K562 (cell line): ENCODE measurements at regions not wholly inside any gene's neighbourhood (a gene's known extent, or its start where the extent isn't known, plus 50 kb on each side); places are given as distances from the start of the nearest gene placed in this dataset.

Source experiments
- EZH2 ChIP-seq: IDR thresholded peaks from 2 replicates; pipeline ENCODE4 v1.6.1; 2012; ENCODE audit warnings: low read depth, mild to moderate bottlenecking, inconsistent platforms, low read length, borderline replicate concordance
- FOXA3 ChIP-seq, 2 experiments: fragments of 450-650 bp in 1 of 2; sonication (generic) in 1 of 2; formaldehyde crosslinking; IDR thresholded peaks in 1 of 2; conservative IDR thresholded peaks in 1 of 2; 2 replicates each; pipeline versions ENCODE4 v1.4.0 to v1.8.0; 2020 to 2022; ENCODE audit warnings: mild to moderate bottlenecking in 2 of 2, missing genetic modification reagents in 1 of 2
- NR1H2 ChIP-seq: sonication (generic); formaldehyde crosslinking; IDR thresholded peaks from 2 replicates; pipeline ENCODE4 v1.4.0; 2020; ENCODE audit warnings: mild to moderate bottlenecking, missing genetic modification reagents
- PHF20 ChIP-seq: fragments of 450-650 bp; IDR thresholded peaks from 2 replicates; pipeline ENCODE4 v1.6.1; 2018; ENCODE audit not compliant: partially characterized antibody
- PHF21A ChIP-seq: fragments of 450-650 bp; IDR thresholded peaks from 2 replicates; pipeline ENCODE4 v1.6.1; 2017; ENCODE audit warnings: low read depth, borderline replicate concordance
- POLR2A ChIP-seq: fragments of 450-650 bp; conservative IDR thresholded peaks from 2 replicates; pipeline ENCODE4 v1.6.1; 2016
- SP1 ChIP-seq: sonication (generic); formaldehyde crosslinking; IDR thresholded peaks from 2 replicates; pipeline ENCODE4 v1.8.1; 2022; ENCODE audit warnings: mild to moderate bottlenecking, missing genetic modification reagents
- TEAD2 ChIP-seq: fragments of 450-650 bp; IDR thresholded peaks from 2 replicates; pipeline ENCODE4 v1.6.1; 2016; ENCODE audit warnings: missing genetic modification characterization, control low read depth, missing compliant biosample characterization
- ZNF175 ChIP-seq: fragments of 200-800 bp; sonication (Bioruptor generic); IDR thresholded peaks from 2 replicates; pipeline ENCODE4 v1.6.1; 2016; ENCODE audit warnings: low read depth, mild to moderate bottlenecking, missing genetic modification characterization, missing compliant biosample characterization
- ZNF431 ChIP-seq: sonication (generic); formaldehyde crosslinking; IDR thresholded peaks from 2 replicates; pipeline ENCODE4 v1.8.0; 2022; ENCODE audit warnings: mild to moderate bottlenecking, missing genetic modification reagents
- TF ChIP-seq, protein P1 (sequence below), 3 experiments: IDR thresholded peaks in 2 of 3; conservative IDR thresholded peaks in 1 of 3; 2 replicates each; pipeline ENCODE4 v1.5.1; 2011 to 2012; ENCODE audit warnings: low read length in 3 of 3, mild to moderate bottlenecking in 3 of 3, control low read depth in 2 of 3, improper control_type of control experiment in 1 of 3, inconsistent platforms in 1 of 3, low read depth in 1 of 3, mixed read lengths in 1 of 3, moderate library complexity in 1 of 3; ENCODE audit not compliant: insufficient read depth in 2 of 3
- TF ChIP-seq, protein P2 (sequence below): sonication (generic); formaldehyde crosslinking; IDR thresholded peaks from 2 replicates; pipeline ENCODE4 v1.8.1; 2022; ENCODE audit warnings: missing genetic modification reagents

DNA sequence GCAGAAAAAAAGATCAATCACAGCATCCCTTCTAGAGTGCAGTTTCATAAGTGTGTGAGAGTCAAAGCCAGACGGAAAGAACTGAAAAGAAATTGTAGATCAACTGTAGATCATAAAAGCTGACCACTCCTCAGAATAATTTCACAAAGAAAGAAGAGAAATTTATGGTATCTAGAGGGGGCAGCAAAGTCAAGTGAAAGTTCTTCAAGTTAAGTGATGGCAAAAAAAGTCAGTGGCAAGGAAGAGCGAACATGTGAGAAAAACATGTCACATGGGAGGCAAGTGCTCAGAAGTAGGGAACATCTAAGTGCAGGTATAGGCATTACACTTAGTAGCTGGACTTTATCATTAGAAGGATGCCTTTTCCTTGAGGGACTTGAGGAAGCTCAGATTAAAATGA is 245.1 kb upstream of the ISL1 start:
- TF ChIP-seq, protein P1, sequence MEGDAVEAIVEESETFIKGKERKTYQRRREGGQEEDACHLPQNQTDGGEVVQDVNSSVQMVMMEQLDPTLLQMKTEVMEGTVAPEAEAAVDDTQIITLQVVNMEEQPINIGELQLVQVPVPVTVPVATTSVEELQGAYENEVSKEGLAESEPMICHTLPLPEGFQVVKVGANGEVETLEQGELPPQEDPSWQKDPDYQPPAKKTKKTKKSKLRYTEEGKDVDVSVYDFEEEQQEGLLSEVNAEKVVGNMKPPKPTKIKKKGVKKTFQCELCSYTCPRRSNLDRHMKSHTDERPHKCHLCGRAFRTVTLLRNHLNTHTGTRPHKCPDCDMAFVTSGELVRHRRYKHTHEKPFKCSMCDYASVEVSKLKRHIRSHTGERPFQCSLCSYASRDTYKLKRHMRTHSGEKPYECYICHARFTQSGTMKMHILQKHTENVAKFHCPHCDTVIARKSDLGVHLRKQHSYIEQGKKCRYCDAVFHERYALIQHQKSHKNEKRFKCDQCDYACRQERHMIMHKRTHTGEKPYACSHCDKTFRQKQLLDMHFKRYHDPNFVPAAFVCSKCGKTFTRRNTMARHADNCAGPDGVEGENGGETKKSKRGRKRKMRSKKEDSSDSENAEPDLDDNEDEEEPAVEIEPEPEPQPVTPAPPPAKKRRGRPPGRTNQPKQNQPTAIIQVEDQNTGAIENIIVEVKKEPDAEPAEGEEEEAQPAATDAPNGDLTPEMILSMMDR (IDR thresholded peaks at IDR 0.05 in 2 of 3, conservative IDR thresholded peaks at IDR 0.05 in 1 of 3; ENCODE audit: insufficient read depth in 2 of 3, low read depth in 1 of 3, low read length in 3 of 3), result no peak
- TF ChIP-seq ZNF175 (CRISPR knock-in tag) (no peak), EZH2 (no peak), FOXA3 (CRISPR knock-in tag; conservative IDR thresholded peaks at IDR 0.05 in 1 of 2, IDR thresholded peaks at IDR 0.05 in 1 of 2) (no peak), POLR2A (no peak), TEAD2 (tag) (no peak), ZNF431 (CRISPR knock-in tag) (no peak), NR1H2 (CRISPR knock-in tag) (no peak), PHF20 (no peak), PHF21A (no peak), SP1 (CRISPR knock-in tag) (no peak)
- TF ChIP-seq, protein P2, sequence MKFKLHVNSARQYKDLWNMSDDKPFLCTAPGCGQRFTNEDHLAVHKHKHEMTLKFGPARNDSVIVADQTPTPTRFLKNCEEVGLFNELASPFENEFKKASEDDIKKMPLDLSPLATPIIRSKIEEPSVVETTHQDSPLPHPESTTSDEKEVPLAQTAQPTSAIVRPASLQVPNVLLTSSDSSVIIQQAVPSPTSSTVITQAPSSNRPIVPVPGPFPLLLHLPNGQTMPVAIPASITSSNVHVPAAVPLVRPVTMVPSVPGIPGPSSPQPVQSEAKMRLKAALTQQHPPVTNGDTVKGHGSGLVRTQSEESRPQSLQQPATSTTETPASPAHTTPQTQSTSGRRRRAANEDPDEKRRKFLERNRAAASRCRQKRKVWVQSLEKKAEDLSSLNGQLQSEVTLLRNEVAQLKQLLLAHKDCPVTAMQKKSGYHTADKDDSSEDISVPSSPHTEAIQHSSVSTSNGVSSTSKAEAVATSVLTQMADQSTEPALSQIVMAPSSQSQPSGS (CRISPR knock-in tag), result no peak
